Skeletal muscle tissue (tissue), 3 donors: ENCODE measurements at regions not wholly inside any gene's neighbourhood (a gene's known extent, or its start where the extent isn't known, plus 50 kb on each side); places are given as distances from the start of the nearest gene placed in this dataset.
"Not testable (repeated sequence)": the region's sequence is repeated elsewhere in the genome, so short reads cannot be mapped to it uniquely, and the experiment has no call there.

Experiments
- H3K27ac ChIP-seq: one replicate; pipeline ENCODE4 v1.7.0; 2013; ENCODE audit warnings: mild to moderate bottlenecking, low read depth, low read length, inconsistent platforms
- H3K27me3 ChIP-seq, 3 donors: one replicate each; pipeline ENCODE4 v1.7.0; 2013; ENCODE audit warnings: low read length in 3 of 3; ENCODE audit not compliant: control insufficient read depth in 3 of 3, insufficient read depth in 3 of 3
- H3K36me3 ChIP-seq, 3 donors: one replicate each; pipeline ENCODE4 v1.7.0; 2013; ENCODE audit warnings: low read length in 3 of 3; ENCODE audit not compliant: control insufficient read depth in 3 of 3, insufficient read depth in 3 of 3
- H3K4me1 ChIP-seq, 3 donors: one replicate each; pipeline ENCODE4 v1.7.0; 2013; ENCODE audit warnings: low read length in 3 of 3, mild to moderate bottlenecking in 3 of 3; ENCODE audit not compliant: control insufficient read depth in 3 of 3, insufficient read depth in 3 of 3
- H3K4me3 ChIP-seq, 3 donors: one replicate each; pipeline ENCODE4 v1.7.0; 2013; ENCODE audit warnings: low read length in 3 of 3
- H3K9ac ChIP-seq, 3 donors: one replicate each; pipeline ENCODE4 v1.7.0; 2013; ENCODE audit warnings: low read length in 3 of 3, mild to moderate bottlenecking in 3 of 3, moderate library complexity in 2 of 3, low read depth in 1 of 3
- H3K9me3 ChIP-seq, 3 donors: one replicate each; pipeline ENCODE4 v1.7.0; 2013; ENCODE audit warnings: low read length in 3 of 3; ENCODE audit not compliant: control insufficient read depth in 3 of 3
- donor health status: Osteomylitis.

DNA sequence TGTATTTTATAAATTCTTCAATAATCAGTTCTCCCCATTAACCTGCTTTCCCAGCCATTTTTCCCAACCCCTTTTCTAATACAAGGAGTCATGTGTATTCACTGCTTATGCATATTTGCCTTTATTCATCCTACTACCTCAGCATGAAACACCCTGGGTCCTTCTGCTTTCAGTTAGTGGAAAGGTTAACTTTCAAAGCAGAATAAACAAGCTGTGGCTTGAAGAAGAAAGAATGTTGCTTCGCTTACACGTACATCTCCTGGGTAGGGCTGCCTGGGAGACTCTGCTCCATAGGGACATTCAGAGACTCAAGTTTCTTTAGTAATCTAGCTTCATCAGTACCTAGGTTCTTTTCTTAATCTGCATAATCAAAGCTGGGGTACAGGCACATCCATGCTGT is 567.8 kb upstream of the SLC10A2 start:
- Histone ChIP-seq H3K9me3 (no peaks in the 10 kb centered on the region), H3K4me3 (no peak overlapping the region), H3K27me3 (no peaks in the 10 kb centered on the region), H3K9ac (no peak overlapping the region), H3K27ac (no peak overlapping the region), H3K36me3 (no peaks in the 10 kb centered on the region), H3K4me1 (no peaks in the 10 kb centered on the region)

DNA sequence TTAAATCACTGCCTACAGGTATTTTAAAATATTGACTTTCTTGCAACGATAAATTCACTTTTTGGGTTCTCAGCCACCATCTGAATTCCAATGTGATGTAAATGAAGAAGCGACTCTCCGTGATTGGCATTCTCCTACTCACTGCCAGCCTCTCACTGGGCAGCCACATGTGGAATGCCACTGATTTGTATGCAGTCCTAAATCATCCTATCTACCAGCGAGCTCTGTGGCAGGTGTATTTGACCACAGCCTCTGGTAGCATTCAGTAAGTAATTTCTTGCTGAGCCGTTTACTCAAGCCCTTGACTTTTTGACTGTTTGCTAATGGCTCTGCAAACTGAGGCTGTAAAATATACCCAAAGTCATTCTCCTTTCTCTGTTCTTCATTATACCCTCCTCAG is 559.0 kb upstream of the SLC10A2 start:
- Histone ChIP-seq H3K4me3 (no peak overlapping the region), H3K9me3 (no peaks in the 10 kb centered on the region), H3K9ac (no peak overlapping the region), H3K27me3 (no peaks in the 10 kb centered on the region), H3K27ac (no peak overlapping the region), H3K4me1 (no peaks in the 10 kb centered on the region), H3K36me3 (no peaks in the 10 kb centered on the region)

- no peaks in the 10 kb centered on the region for H3K4me1 ChIP-seq
- no peaks in the 10 kb centered on the region for H3K9me3 ChIP-seq
- H3K4me3 ChIP-seq, result no peak overlapping the region
- H3K27me3 ChIP-seq, result no peaks in the 10 kb centered on the region
- no peaks in the 10 kb centered on the region for H3K36me3 ChIP-seq
- no peak overlapping the region for H3K27ac ChIP-seq
- H3K9ac ChIP-seq, result no peak overlapping the region
Measured at GRCh38 chr13:103618151-103618550, 551.9 kb upstream of the SLC10A2 start.

DNA sequence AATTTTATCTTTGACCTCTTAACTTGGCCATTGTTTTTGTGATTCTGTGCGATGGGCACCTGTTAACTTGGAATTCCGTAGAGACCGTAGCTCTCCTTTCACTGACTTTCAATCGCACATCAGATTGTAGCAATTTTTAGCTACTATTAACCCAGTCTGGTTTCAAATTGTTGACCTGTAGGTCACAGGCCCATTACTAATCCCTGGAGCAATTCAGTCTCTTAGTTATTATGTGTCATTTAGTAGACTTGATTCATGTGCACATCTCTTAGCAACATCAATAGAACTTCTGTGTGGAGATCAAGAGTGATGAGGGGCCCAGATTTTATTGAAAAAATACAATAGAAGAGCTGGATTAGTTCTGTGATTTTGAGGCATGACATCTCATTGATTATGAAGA is 549.6 kb upstream of the SLC10A2 start:
- Histone ChIP-seq H3K4me3 (no peak overlapping the region), H3K27me3 (no peaks in the 10 kb centered on the region), H3K9ac (no peak overlapping the region), H3K4me1 (no peaks in the 10 kb centered on the region), H3K27ac (no peak overlapping the region), H3K36me3 (no peaks in the 10 kb centered on the region), H3K9me3 (no peaks in the 10 kb centered on the region)

DNA sequence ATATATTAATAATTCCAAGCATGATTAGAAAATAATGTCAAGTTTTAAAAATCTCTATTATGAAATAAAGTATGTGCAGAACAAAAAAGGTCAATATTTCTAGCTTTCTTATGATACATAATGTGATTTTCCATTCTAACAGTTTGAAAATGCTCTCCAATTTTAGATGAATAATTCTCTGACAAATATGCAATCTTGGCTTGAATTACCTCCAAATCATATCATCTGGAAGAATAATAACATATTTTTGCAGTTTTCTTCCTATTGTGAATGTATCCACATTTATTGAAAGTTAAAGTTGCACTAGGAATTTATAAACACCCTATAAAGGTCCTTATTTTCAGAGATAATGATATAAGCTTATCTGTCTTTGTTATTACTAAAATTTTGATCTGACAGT is 548.5 kb upstream of the SLC10A2 start:
- no peaks in the 10 kb centered on the region for H3K9me3 ChIP-seq
- H3K4me1 ChIP-seq, result no peaks in the 10 kb centered on the region
- H3K27ac ChIP-seq, result no peak overlapping the region
- H3K27me3 ChIP-seq, result no peaks in the 10 kb centered on the region
- H3K4me3 ChIP-seq, result no peak overlapping the region
- H3K36me3 ChIP-seq, result no peaks in the 10 kb centered on the region
- H3K9ac ChIP-seq, result no peak overlapping the region

GRCh38 chr13:103607995-103608394 is 541.8 kb upstream of the SLC10A2 start:
- no peak overlapping the region for H3K9ac ChIP-seq
- no peaks in the 10 kb centered on the region for H3K4me1 ChIP-seq
- peaks cover 0 to 2% (median 0%) of the 10 kb centered on the region in 3 donors for H3K9me3 ChIP-seq
- no peak overlapping the region for H3K4me3 ChIP-seq
- no peak overlapping the region for H3K27ac ChIP-seq
- H3K27me3 ChIP-seq, result no peaks in the 10 kb centered on the region
- no peaks in the 10 kb centered on the region for H3K36me3 ChIP-seq

DNA sequence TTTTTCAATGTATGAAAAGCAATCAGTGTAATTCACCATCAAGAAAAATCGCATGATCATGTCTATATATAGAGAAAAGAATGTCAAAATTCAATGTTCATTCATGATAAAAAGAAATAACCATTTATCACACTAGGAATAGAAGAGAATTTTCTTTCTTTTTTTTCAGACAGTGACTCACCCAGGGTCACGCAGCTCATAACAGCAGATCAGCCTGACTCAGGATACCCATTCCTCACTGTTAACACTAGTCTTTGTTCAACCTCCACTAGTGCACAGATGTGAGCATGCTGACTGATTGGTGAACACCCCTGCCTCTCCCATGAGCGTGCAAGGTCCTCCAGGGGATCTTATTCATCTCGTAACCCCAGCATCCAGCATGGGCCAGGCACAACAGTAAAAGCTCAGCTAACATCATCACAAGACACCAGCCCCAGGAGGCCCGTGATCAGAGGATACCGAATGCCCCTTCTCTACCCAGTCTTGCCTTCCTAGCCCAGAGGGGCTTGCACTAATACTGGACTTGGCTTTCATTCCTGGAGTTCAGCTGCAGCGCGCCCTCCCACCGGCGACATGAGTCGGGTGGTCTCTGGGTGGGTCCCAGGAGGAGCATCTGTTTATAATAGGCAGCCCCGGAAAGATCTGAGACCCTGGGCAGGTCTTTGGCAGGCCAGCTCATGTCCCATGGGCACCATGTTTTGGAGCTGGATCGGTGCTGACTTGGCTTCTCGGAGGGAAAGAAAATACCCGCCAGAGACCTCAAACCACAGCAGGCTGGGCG is 539.5 kb upstream of the SLC10A2 start:
- no peak overlapping the region for H3K9ac ChIP-seq
- H3K27me3 ChIP-seq, result no peaks in the 10 kb centered on the region
- no peaks in the 10 kb centered on the region for H3K36me3 ChIP-seq
- peaks cover 0 to 2% (median 0%) of the 10 kb centered on the region in 3 donors for H3K9me3 ChIP-seq
- H3K4me1 ChIP-seq, result no peaks in the 10 kb centered on the region
- H3K4me3 ChIP-seq, result no peak overlapping the region
- no peak overlapping the region for H3K27ac ChIP-seq

- H3K36me3 ChIP-seq, H3K27me3 ChIP-seq, H3K9ac ChIP-seq, H3K9me3 ChIP-seq, H3K27ac ChIP-seq, H3K4me1 ChIP-seq, H3K4me3 ChIP-seq: not testable (repeated sequence)
Measured at GRCh38 chr13:103599870-103600269, 533.7 kb upstream of the SLC10A2 start.

DNA sequence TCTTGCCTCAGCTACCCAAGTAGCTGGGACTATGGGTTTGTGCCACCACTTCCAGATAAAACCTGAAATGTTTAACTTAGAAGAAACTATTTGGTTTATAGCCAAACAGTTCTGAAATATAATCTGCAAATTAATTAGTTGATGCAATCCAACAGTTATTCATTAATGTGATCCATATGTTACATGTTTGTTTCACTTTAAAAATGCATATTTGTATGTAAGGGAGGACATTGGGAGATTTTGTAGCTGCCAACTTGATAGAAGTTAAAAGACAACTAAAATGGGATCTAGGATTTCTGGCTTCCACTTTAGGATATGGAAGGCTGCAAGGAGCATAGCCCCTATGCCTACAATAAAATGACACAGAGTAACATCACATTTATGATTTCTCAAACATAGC is 532.5 kb upstream of the SLC10A2 start:
- Histone ChIP-seq H3K9me3 (no peaks in the 10 kb centered on the region), H3K36me3 (no peaks in the 10 kb centered on the region), H3K27me3 (no peaks in the 10 kb centered on the region), H3K4me3 (no peak overlapping the region), H3K4me1 (no peaks in the 10 kb centered on the region), H3K27ac (no peak overlapping the region), H3K9ac (no peak overlapping the region)

- no peaks in the 10 kb centered on the region for H3K36me3 ChIP-seq
- no peaks in the 10 kb centered on the region for H3K4me1 ChIP-seq
- H3K9ac ChIP-seq, result no peak overlapping the region
- no peaks in the 10 kb centered on the region for H3K27me3 ChIP-seq
- peaks cover 0 to 9% (median 3%) of the 10 kb centered on the region in 3 donors for H3K9me3 ChIP-seq
- no peak overlapping the region for H3K4me3 ChIP-seq
- no peak overlapping the region for H3K27ac ChIP-seq
Measured at GRCh38 chr13:103573446-103573845, 507.2 kb upstream of the SLC10A2 start.
